Smooth muscle cell (in vitro differentiated cells): ENCODE measurements at regions not wholly inside any gene's neighbourhood (a gene's known extent, or its start where the extent isn't known, plus 50 kb on each side); places are given as distances from the start of the nearest gene placed in this dataset.

Experiments
- DNase-seq: peaks from one replicate; lab custom pipeline; 2025; ENCODE audit not compliant: unreplicated experiment; lab: John Stamatoyannopoulos, UW
- H2AFZ ChIP-seq: fragments of 200-600 bp; sonication (generic); 2 replicates; pipeline ENCODE4 v1.6.0; 2016; ENCODE audit warnings: antibody characterized with exemption, low read depth, mild to moderate bottlenecking
- H3F3A ChIP-seq: fragments of 200-600 bp; sonication (generic); 2 replicates; pipeline ENCODE4 v1.6.0; 2017; ENCODE audit warnings: antibody characterized with exemption, low read depth
- H3K27ac ChIP-seq: fragments of 200-600 bp; sonication (generic); 2 replicates; pipeline ENCODE4 v1.5.1; 2016; ENCODE audit warnings: low read depth, mild to moderate bottlenecking
- H3K27me3 ChIP-seq: fragments of 200-600 bp; sonication (generic); 2 replicates; pipeline ENCODE4 v1.6.1; 2016; ENCODE audit warnings: low read depth, mild to moderate bottlenecking
- H3K36me3 ChIP-seq: fragments of 200-600 bp; sonication (generic); 2 replicates; pipeline ENCODE4 v1.5.1; 2016; ENCODE audit warnings: low read depth
- H3K4me1 ChIP-seq: fragments of 200-600 bp; sonication (generic); 2 replicates; pipeline ENCODE4 v1.5.1; 2016; ENCODE audit warnings: low read depth
- H3K4me2 ChIP-seq: fragments of 200-600 bp; sonication (generic); 2 replicates; pipeline ENCODE4 v1.6.0; 2016; ENCODE audit warnings: mild to moderate bottlenecking
- H3K4me3 ChIP-seq: fragments of 200-600 bp; sonication (generic); 2 replicates; pipeline ENCODE4 v1.5.1; 2016; ENCODE audit warnings: mild to moderate bottlenecking
- H3K79me2 ChIP-seq: fragments of 200-600 bp; sonication (generic); 2 replicates; pipeline ENCODE4 v1.6.0; 2016; ENCODE audit warnings: low read depth, mild to moderate bottlenecking
- H3K9ac ChIP-seq: fragments of 200-600 bp; sonication (generic); 2 replicates; pipeline ENCODE4 v1.6.0; 2016; ENCODE audit warnings: low read depth
- H3K9me3 ChIP-seq: fragments of 200-600 bp; sonication (generic); replicated peaks from 2 replicates; pipeline ENCODE4 v1.5.1; 2016; ENCODE audit warnings: low read depth
- H4K20me1 ChIP-seq: fragments of 200-600 bp; sonication (generic); 2 replicates; pipeline ENCODE4 v1.6.0; 2016; ENCODE audit warnings: low read depth
- CTCF ChIP-seq: fragments of 200-600 bp; sonication (generic); IDR thresholded peaks from 2 replicates; pipeline ENCODE4 v1.5.1; 2017; ENCODE audit warnings: borderline replicate concordance, mild to moderate bottlenecking, antibody characterized with exemption; ENCODE audit not compliant: insufficient read depth, poor library complexity, severe bottlenecking
- WGBS: methylation state at CpG from one replicate; pipeline ENCODE4 v1.1.7; 2016; ENCODE audit warnings: low lambda C conversion rate; 5-methylcytosine and 5-hydroxymethylcytosine counted together

GRCh38 chr5:82918311-82919031 is 158.7 kb downstream of the TMEM167A start:
- Histone ChIP-seq H2AFZ (no peak overlapping the region), H3K79me2 (no peaks in the 10 kb centered on the region), H3F3A (no peaks in the 10 kb centered on the region), H3K27ac (no peak overlapping the region), H3K4me2 (no peak overlapping the region), H3K9me3 (no peaks in the 10 kb centered on the region), H4K20me1 (no peaks in the 10 kb centered on the region), H3K27me3 (no peaks in the 10 kb centered on the region), H3K4me1 (peaks cover 8% of the 10 kb centered on the region), H3K4me3 (no peak overlapping the region), H3K36me3 (no peaks in the 10 kb centered on the region), H3K9ac (no peak overlapping the region)
- 82% methylated on average over 3 of the region's 3 CpGs for WGBS
- no peak for DNase-seq
- no peak for TF ChIP-seq CTCF

DNA sequence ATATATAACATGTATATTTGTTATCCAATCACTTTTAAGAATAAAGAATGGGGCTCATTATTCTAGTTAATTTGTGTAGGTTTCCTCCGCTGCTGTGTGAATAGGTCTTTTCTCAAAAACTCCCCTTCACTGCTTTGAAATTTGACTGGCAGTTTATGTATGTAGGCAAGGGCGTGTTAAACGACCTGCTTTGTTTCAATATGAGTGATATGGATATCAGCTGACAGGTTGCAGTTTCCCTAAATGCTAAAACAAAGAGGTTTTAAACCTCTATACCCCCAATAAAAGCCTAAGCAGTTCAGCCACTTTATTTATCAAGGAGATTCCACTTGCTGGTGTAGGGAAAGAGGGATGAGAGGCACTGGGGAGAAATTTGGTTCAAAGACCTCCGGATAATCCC is 159.6 kb downstream of the TMEM167A start:
- H3K4me2 ChIP-seq: no peak overlapping the region
- H3K79me2 ChIP-seq: no peaks in the 10 kb centered on the region
- H3K9ac ChIP-seq: no peak overlapping the region
- no peaks in the 10 kb centered on the region for H3F3A ChIP-seq
- WGBS: 73% methylated on average over 4 of the region's 4 CpGs
- peaks cover 8% of the 10 kb centered on the region for H3K4me1 ChIP-seq
- no peak for TF ChIP-seq CTCF
- no peaks in the 10 kb centered on the region for H3K36me3 ChIP-seq
- no peak for DNase-seq
- H3K27me3 ChIP-seq: no peaks in the 10 kb centered on the region
- no peak overlapping the region for H2AFZ ChIP-seq
- H4K20me1 ChIP-seq: no peaks in the 10 kb centered on the region
- no peaks in the 10 kb centered on the region for H3K9me3 ChIP-seq
- H3K4me3 ChIP-seq: no peak overlapping the region
- no peak overlapping the region for H3K27ac ChIP-seq

DNA sequence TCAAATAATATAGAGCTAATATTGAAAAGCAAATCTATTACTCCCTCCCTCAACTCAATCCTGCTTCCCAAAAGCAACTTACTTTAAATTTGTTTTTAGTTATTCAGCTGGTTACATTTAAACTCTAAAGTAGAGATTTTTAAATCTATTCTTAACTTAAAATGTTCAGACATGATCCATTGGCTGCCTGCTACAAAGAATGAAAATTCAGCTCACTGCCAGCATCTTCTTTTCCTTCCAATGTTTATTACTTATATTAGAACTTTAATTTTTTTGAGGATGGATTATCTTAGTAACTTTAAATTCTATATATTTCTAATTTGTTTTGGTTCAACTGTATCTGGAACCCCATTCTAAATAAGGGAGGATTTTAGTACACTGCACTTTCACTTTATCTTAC is 163.2 kb downstream of the TMEM167A start:
- no peaks in the 10 kb centered on the region for H3K4me1 ChIP-seq
- H3K36me3 ChIP-seq: no peaks in the 10 kb centered on the region
- no peak overlapping the region for H3K27ac ChIP-seq
- H3K27me3 ChIP-seq: no peaks in the 10 kb centered on the region
- no peaks in the 10 kb centered on the region for H3K79me2 ChIP-seq
- no peak overlapping the region for H2AFZ ChIP-seq
- no peaks in the 10 kb centered on the region for H3F3A ChIP-seq
- no peak overlapping the region for H3K9ac ChIP-seq
- no peaks in the 10 kb centered on the region for H4K20me1 ChIP-seq
- H3K4me2 ChIP-seq: no peak overlapping the region
- H3K4me3 ChIP-seq: no peak overlapping the region
- H3K9me3 ChIP-seq: no peaks in the 10 kb centered on the region
- no peak for TF ChIP-seq CTCF
- no peak for DNase-seq

GRCh38 chr5:82912462-82912861 is 164.7 kb downstream of the TMEM167A start:
- no peaks in the 10 kb centered on the region for H3K27me3 ChIP-seq
- H2AFZ ChIP-seq: no peak overlapping the region
- H3K4me1 ChIP-seq: no peaks in the 10 kb centered on the region
- no peak overlapping the region for H3K9ac ChIP-seq
- no peak overlapping the region for H3K27ac ChIP-seq
- TF ChIP-seq CTCF: no peak
- H3K79me2 ChIP-seq: no peaks in the 10 kb centered on the region
- H3K4me3 ChIP-seq: no peak overlapping the region
- no peak overlapping the region for H3K4me2 ChIP-seq
- no peaks in the 10 kb centered on the region for H3K9me3 ChIP-seq
- 86% methylated on average over 5 of the region's 5 CpGs for WGBS
- no peaks in the 10 kb centered on the region for H4K20me1 ChIP-seq
- DNase-seq: no peak
- H3F3A ChIP-seq: no peaks in the 10 kb centered on the region
- H3K36me3 ChIP-seq: no peaks in the 10 kb centered on the region
